ENCODE measurements at regions not wholly inside any gene's neighbourhood (a gene's known extent, or its start where the extent isn't known, plus 50 kb on each side); places are given as distances from the start of the nearest gene placed in this dataset.

GRCh38 chr5:174348311-174348981 is 302.9 kb downstream of the NSG2 start:
- TF ChIP-seq CTCF (IDR thresholded peaks at IDR 0.05; ENCODE audit: insufficient read depth, low read length), result no peak
- no peak for TF ChIP-seq GABPA (IDR thresholded peaks at IDR 0.05; ENCODE audit: low read depth)
- TF ChIP-seq SPI1 (IDR thresholded peaks at IDR 0.05; ENCODE audit: borderline replicate concordance, low read depth), result no peak
- TF ChIP-seq POLR2AphosphoS5 (IDR thresholded peaks at IDR 0.05; ENCODE audit: low read depth), result no peak
